H9 (cell line): ENCODE measurements at regions not wholly inside any gene's neighbourhood (a gene's known extent, or its start where the extent isn't known, plus 50 kb on each side); places are given as distances from the start of the nearest gene placed in this dataset.

Source experiments
- DNase-seq: peaks from one replicate; pipeline ENCODE4 v3.0.0-alpha.2; 2017
- H2AFZ ChIP-seq: one replicate; pipeline ENCODE4 v1.6.1; 2013; ENCODE audit warnings: mild to moderate bottlenecking, low read length, control low read depth, moderate library complexity
- H2AK5ac ChIP-seq: 2 replicates; pipeline ENCODE4 v1.6.1; 2013; ENCODE audit warnings: low read length, control low read depth, mixed read lengths; ENCODE audit not compliant: insufficient read length
- H2BK120ac ChIP-seq: one replicate; pipeline ENCODE4 v1.6.1; 2013; ENCODE audit warnings: low read depth, mild to moderate bottlenecking, low read length, control low read depth, inconsistent platforms; ENCODE audit not compliant: poor library complexity, severe bottlenecking
- H2BK12ac ChIP-seq: 2 replicates; pipeline ENCODE4 v1.6.1; 2013; ENCODE audit warnings: low read length, control low read depth, mixed read lengths, low read depth; ENCODE audit not compliant: insufficient read length
- H2BK15ac ChIP-seq: 2 replicates; pipeline ENCODE4 v1.6.1; 2013; ENCODE audit warnings: low read depth, low read length, control low read depth
- H2BK20ac ChIP-seq: one replicate; pipeline ENCODE4 v1.6.1; 2013; ENCODE audit warnings: low read depth, mild to moderate bottlenecking, low read length, control low read depth, inconsistent platforms; ENCODE audit not compliant: poor library complexity, severe bottlenecking
- H2BK5ac ChIP-seq: 2 replicates; pipeline ENCODE4 v1.6.1; 2013; ENCODE audit warnings: low read length, control low read depth, mixed read lengths; ENCODE audit not compliant: insufficient read length
- H3K14ac ChIP-seq: 2 replicates; pipeline ENCODE4 v1.6.1; 2013; ENCODE audit warnings: low read length, control low read depth; ENCODE audit not compliant: insufficient read depth
- H3K18ac ChIP-seq: 2 replicates; pipeline ENCODE4 v1.6.1; 2013; ENCODE audit warnings: low read depth, mild to moderate bottlenecking, mixed read lengths, low read length, control low read depth; ENCODE audit not compliant: insufficient read length
- H3K23ac ChIP-seq: 2 replicates; pipeline ENCODE4 v1.6.1; 2013; ENCODE audit warnings: low read length, control low read depth, mixed read lengths, low read depth; ENCODE audit not compliant: insufficient read length
- H3K23me2 ChIP-seq: 2 replicates; pipeline ENCODE4 v1.6.1; 2013; ENCODE audit warnings: low read depth, mild to moderate bottlenecking, mixed read lengths, low read length, control low read depth; ENCODE audit not compliant: insufficient read length, poor library complexity, severe bottlenecking
- H3K27ac ChIP-seq: 2 replicates; pipeline ENCODE4 v1.5.1; 2013; ENCODE audit warnings: low read length, control low read depth, mixed read lengths, low read depth; ENCODE audit not compliant: insufficient read length
- H3K27me3 ChIP-seq: 2 replicates; pipeline ENCODE4 v1.6.1; 2013; ENCODE audit warnings: low read length, control low read depth, inconsistent platforms; ENCODE audit not compliant: insufficient read depth
- H3K4ac ChIP-seq: 2 replicates; pipeline ENCODE4 v1.6.1; 2013; ENCODE audit warnings: low read depth, mild to moderate bottlenecking, control low read depth, inconsistent platforms, low read length, moderate library complexity
- H3K4me1 ChIP-seq: 2 replicates; pipeline ENCODE4 v1.6.1; 2013; ENCODE audit warnings: low read length, control low read depth, inconsistent platforms; ENCODE audit not compliant: insufficient read depth
- H3K4me2 ChIP-seq: 2 replicates; pipeline ENCODE4 v1.6.1; 2013; ENCODE audit warnings: low read length, control low read depth, mixed read lengths; ENCODE audit not compliant: insufficient read length, insufficient read depth
- H3K56ac ChIP-seq: 2 replicates; pipeline ENCODE4 v1.6.1; 2013; ENCODE audit warnings: low read depth, mild to moderate bottlenecking, mixed read lengths, low read length, control low read depth; ENCODE audit not compliant: insufficient read length
- H3K79me1 ChIP-seq: 2 replicates; pipeline ENCODE4 v1.6.1; 2013; ENCODE audit warnings: low read depth, mild to moderate bottlenecking, moderate library complexity, low read length, control low read depth, inconsistent platforms; ENCODE audit not compliant: insufficient read depth, poor library complexity, severe bottlenecking
- H3K79me2 ChIP-seq: 2 replicates; pipeline ENCODE4 v1.6.1; 2013; ENCODE audit warnings: low read length, control low read depth, inconsistent platforms; ENCODE audit not compliant: insufficient read depth
- H3K9ac ChIP-seq: 2 replicates; pipeline ENCODE4 v1.6.1; 2013; ENCODE audit warnings: low read length, control low read depth, mixed read lengths; ENCODE audit not compliant: insufficient read length; ENCODE audit errors: extremely low read depth
- H3K9me3 ChIP-seq: one replicate; pipeline ENCODE4 v1.6.1; 2013; ENCODE audit warnings: low read depth, low read length, inconsistent platforms; ENCODE audit not compliant: control insufficient read depth
- H3T11ph ChIP-seq: one replicate; pipeline ENCODE4 v1.6.1; 2013; ENCODE audit warnings: mild to moderate bottlenecking, low read length, control low read depth, inconsistent platforms
- H4K20me1 ChIP-seq: one replicate; pipeline ENCODE4 v1.6.1; 2013; ENCODE audit not compliant: control insufficient read depth, insufficient read length, insufficient read depth
- H4K5ac ChIP-seq: 2 replicates; pipeline ENCODE4 v1.6.1; 2013; ENCODE audit warnings: low read depth, mild to moderate bottlenecking, mixed read lengths, low read length, control low read depth; ENCODE audit not compliant: insufficient read length
- H4K8ac ChIP-seq: replicated peaks from 2 replicates; pipeline ENCODE4 v1.6.1; 2013; ENCODE audit warnings: low read length, control low read depth, mixed read lengths, low read depth; ENCODE audit not compliant: insufficient read length
- H4K91ac ChIP-seq: 2 replicates; pipeline ENCODE4 v1.6.1; 2013; ENCODE audit warnings: low read depth, mild to moderate bottlenecking, moderate library complexity, mixed read lengths, low read length, control low read depth; ENCODE audit not compliant: insufficient read length
- H3K27ac Mint-ChIP-seq, 3 experiments: 2 replicates in 2 of 3; 3 replicates in 1 of 3; pipeline ENCODE4 v1.8.0; 2020 to 2021; ENCODE audit warnings: mixed read lengths in 3 of 3, mild to moderate bottlenecking in 1 of 3, moderate library complexity in 1 of 3
- H3K27me3 Mint-ChIP-seq: 2 replicates; pipeline ENCODE4 v1.8.0; 2021; ENCODE audit warnings: low read depth, mild to moderate bottlenecking, moderate library complexity, mixed read lengths
- H3K36me3 Mint-ChIP-seq, 3 experiments: 2 replicates in 2 of 3; 3 replicates in 1 of 3; pipeline ENCODE4 v1.8.0; 2020 to 2021; ENCODE audit warnings: low read depth in 3 of 3, mixed read lengths in 3 of 3; ENCODE audit not compliant: insufficient read depth in 1 of 3
- H3K4me1 Mint-ChIP-seq, 2 experiments: 2 replicates each; pipeline ENCODE4 v1.8.0; 2020; ENCODE audit warnings: mixed read lengths in 2 of 2
- H3K4me3 Mint-ChIP-seq, 2 experiments: 2 replicates in 1 of 2; 3 replicates in 1 of 2; pipeline ENCODE4 v1.8.0; 2020 to 2021; ENCODE audit warnings: mild to moderate bottlenecking in 2 of 2, mixed read lengths in 2 of 2, moderate library complexity in 1 of 2
- H3K9me3 Mint-ChIP-seq, 2 experiments: 2 replicates in 1 of 2; 3 replicates in 1 of 2; pipeline ENCODE4 v1.8.0; 2020; ENCODE audit warnings: mild to moderate bottlenecking in 2 of 2, mixed read lengths in 2 of 2, moderate library complexity in 1 of 2
- CTCF ChIP-seq: fragments of 200-600 bp; sonication (generic); conservative IDR thresholded peaks from 3 replicates; pipeline ENCODE4 v1.8.0; 2021; ENCODE audit warnings: antibody characterized with exemption, mild to moderate bottlenecking
- WGBS: extraction: QIAGEN DNeasy Blood & Tissue Kit; methylation state at CpG from one replicate; pipeline ENCODE4 v1.1.7; 2013; ENCODE audit warnings: missing lambda C conversion rate, low lambda C conversion rate, mixed read lengths; ENCODE audit not compliant: insufficient read length; ENCODE audit errors: extremely low coverage; 5-methylcytosine and 5-hydroxymethylcytosine counted together

- H3K4me2 ChIP-seq, result no peak overlapping the region
- no peak overlapping the region for H3K4me3 Mint-ChIP-seq
Measured at GRCh38 chr4:28518561-28519165, 1658.0 kb downstream of the STIM2 start.

More at GRCh38 chr4:28518561-28519165, 1658.0 kb downstream of the STIM2 start:
- H3K27ac ChIP-seq, result no peak overlapping the region
- no peak overlapping the region for H3K27ac Mint-ChIP-seq
- DNase-seq, result no peak
- H4K5ac ChIP-seq, result no peak overlapping the region
- no peak overlapping the region for H3T11ph ChIP-seq
- no peak overlapping the region for H2BK12ac ChIP-seq
- no peak overlapping the region for H4K91ac ChIP-seq
- H3K14ac ChIP-seq, result no peak overlapping the region
- H3K23me2 ChIP-seq, result no peaks in the 10 kb centered on the region
- H2BK5ac ChIP-seq, result no peak overlapping the region
- no peaks in the 10 kb centered on the region for H3K27me3 Mint-ChIP-seq
- H2AK5ac ChIP-seq, result no peak overlapping the region
- no peaks in the 10 kb centered on the region for H3K9me3 ChIP-seq
- no peak overlapping the region for H3K9ac ChIP-seq
- no peaks in the 10 kb centered on the region for H3K79me2 ChIP-seq
- H3K9me3 Mint-ChIP-seq, result peaks cover 0 to 3% of the 10 kb centered on the region in 2 experiments; a peak in 1 of 5 replicates
- no peaks in the 10 kb centered on the region for H3K27me3 ChIP-seq
- no peak overlapping the region for H2BK120ac ChIP-seq
- H3K18ac ChIP-seq, result no peak overlapping the region
- no peak overlapping the region for H3K23ac ChIP-seq
- H4K8ac ChIP-seq, result no peak overlapping the region
- no peak overlapping the region for H3K56ac ChIP-seq
- peaks cover 0 to 4% (median 0%) of the 10 kb centered on the region in 3 experiments; a peak in 1 of 7 replicates for H3K36me3 Mint-ChIP-seq
- peaks cover 10 to 12% of the 10 kb centered on the region in 2 experiments for H3K4me1 Mint-ChIP-seq
- no peak overlapping the region for H2BK15ac ChIP-seq
- H4K20me1 ChIP-seq, result no peaks in the 10 kb centered on the region
- H3K4me1 ChIP-seq, result no peaks in the 10 kb centered on the region
- no peak overlapping the region for H3K4ac ChIP-seq
- no CpG with 5 or more reads among the region's 1 CpG for WGBS
- H3K79me1 ChIP-seq, result no peaks in the 10 kb centered on the region
- H2AFZ ChIP-seq, result no peak overlapping the region
- no peak for TF ChIP-seq CTCF
- H2BK20ac ChIP-seq, result no peak overlapping the region
